Muscle layer of colon (tissue), 2 donors: ENCODE measurements at regions not wholly inside any gene's neighbourhood (a gene's known extent, or its start where the extent isn't known, plus 50 kb on each side); places are given as distances from the start of the nearest gene placed in this dataset.
"Not testable (repeated sequence)": the region's sequence is repeated elsewhere in the genome, so short reads cannot be mapped to it uniquely, and the experiment has no call there.

Experiments
- H3K27ac ChIP-seq: one replicate; pipeline ENCODE4 v1.7.0; 2013; ENCODE audit warnings: low read depth, mild to moderate bottlenecking, low read length, moderate library complexity
- H3K27me3 ChIP-seq, 2 donors: one replicate each; pipeline ENCODE4 v1.7.0; 2013; ENCODE audit warnings: low read length in 2 of 2, mild to moderate bottlenecking in 2 of 2; ENCODE audit not compliant: insufficient read depth in 2 of 2, control insufficient read depth in 1 of 2
- H3K36me3 ChIP-seq: one replicate; pipeline ENCODE4 v1.7.0; 2013; ENCODE audit warnings: mild to moderate bottlenecking, low read length; ENCODE audit not compliant: insufficient read depth
- H3K4me1 ChIP-seq: one replicate; pipeline ENCODE4 v1.7.0; 2013; ENCODE audit warnings: mild to moderate bottlenecking, low read length; ENCODE audit not compliant: insufficient read depth
- H3K4me3 ChIP-seq, 2 donors: one replicate each; pipeline ENCODE4 v1.7.0; 2013; ENCODE audit warnings: low read length in 2 of 2, low read depth in 1 of 2, mild to moderate bottlenecking in 1 of 2, moderate library complexity in 1 of 2
- H3K9ac ChIP-seq: one replicate; pipeline ENCODE4 v1.7.0; 2013; ENCODE audit warnings: low read length
- H3K9me3 ChIP-seq: one replicate; pipeline ENCODE4 v1.7.0; 2013; ENCODE audit warnings: mild to moderate bottlenecking, low read length
- donor health status: abdominal sarcoma.
- donor health status: Adenocarcinoma of cecum.

DNA sequence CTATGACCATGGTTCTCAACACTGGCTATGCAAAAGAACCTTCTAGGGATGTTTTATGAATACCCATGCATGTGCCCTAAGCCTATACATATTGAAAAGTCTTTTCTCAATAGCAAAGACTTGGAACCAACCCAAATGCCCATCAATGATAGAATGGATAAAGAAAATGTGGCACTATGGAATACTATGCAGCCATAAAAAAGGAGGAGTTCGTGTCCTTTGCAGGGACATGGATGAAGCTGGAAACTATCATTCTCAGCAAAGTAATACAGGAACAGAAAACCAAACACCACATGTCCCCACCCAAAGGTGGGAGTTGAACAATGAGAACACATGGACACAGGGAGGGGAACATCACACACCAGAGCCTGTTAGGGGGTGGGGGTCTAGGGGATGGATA, 101.1 kb upstream of the PRDX6 start:
- H3K9me3 ChIP-seq, H3K4me3 ChIP-seq, H3K9ac ChIP-seq, H3K4me1 ChIP-seq, H3K27me3 ChIP-seq, H3K27ac ChIP-seq, H3K36me3 ChIP-seq: not testable (repeated sequence)

DNA sequence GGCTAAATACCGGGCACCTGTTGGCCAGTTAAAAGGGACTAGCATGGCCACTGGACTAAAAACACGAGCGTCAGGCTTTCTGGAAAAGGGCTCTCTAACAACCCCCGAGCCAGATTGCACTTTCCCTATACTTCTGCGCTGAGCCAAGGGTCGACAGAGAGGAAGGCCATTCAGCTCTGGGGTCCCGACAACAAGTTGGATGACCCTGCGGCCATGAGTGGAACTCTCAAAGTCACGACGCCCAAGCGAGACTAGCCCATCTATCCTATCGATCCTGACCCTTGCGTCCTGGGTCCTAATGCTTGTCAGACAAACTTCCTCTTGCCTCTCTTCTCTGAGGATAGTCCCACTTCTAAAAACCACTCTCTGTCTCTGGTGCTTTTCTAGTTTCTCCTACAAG, 99.9 kb upstream of the PRDX6 start:
- H3K4me3 ChIP-seq, result no peak overlapping the region
- no peak overlapping the region for H3K27ac ChIP-seq
- no peaks in the 10 kb centered on the region for H3K36me3 ChIP-seq
- H3K9ac ChIP-seq, result no peak overlapping the region
- H3K27me3 ChIP-seq, result no peaks in the 10 kb centered on the region
- H3K9me3 ChIP-seq, result peaks cover 5% of the 10 kb centered on the region
- H3K4me1 ChIP-seq, result no peaks in the 10 kb centered on the region

DNA sequence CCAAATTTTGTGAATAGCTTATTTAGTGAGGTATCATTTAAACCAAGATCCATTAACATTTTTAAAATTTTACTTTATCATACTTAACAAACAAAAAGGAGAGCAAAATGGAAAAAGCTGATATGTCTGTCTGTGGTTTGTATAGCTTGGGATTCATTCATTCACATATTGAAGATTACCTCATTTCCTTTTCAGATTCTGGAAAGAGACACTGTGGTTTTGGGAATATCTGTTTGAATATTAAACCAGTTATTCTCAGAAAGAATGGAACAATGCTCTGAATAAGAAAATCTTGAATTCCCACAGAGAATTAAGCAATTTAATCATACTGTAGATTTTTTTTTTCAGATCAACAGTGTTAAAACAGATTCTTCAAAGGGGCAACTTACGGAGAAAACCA, 93.8 kb upstream of the PRDX6 start:
- no peaks in the 10 kb centered on the region for H3K27me3 ChIP-seq
- no peaks in the 10 kb centered on the region for H3K36me3 ChIP-seq
- H3K27ac ChIP-seq, result no peak overlapping the region
- H3K9ac ChIP-seq, result no peak overlapping the region
- H3K4me3 ChIP-seq, result no peak overlapping the region
- H3K4me1 ChIP-seq, result no peaks in the 10 kb centered on the region
- H3K9me3 ChIP-seq, result no peaks in the 10 kb centered on the region

DNA sequence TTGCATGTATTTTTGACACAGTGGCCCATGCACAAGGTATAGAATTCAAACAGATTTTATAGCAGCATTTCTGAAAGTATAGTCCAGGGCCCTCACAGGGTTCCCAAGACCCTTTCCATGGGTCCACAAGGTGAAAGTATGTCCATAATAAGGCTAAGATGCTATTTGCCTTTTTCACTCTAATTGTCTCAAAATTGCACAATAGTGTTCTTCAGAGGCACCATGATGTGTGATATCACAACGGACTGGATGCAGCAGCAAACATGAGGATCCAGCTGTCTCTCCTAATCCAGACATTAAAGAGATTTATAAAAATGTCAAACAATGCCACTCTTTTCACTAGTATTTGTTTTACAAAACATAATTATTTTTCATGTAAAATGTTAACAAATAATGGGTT, 88.8 kb upstream of the PRDX6 start:
- Histone ChIP-seq H3K9ac (no peak overlapping the region), H3K27me3 (no peaks in the 10 kb centered on the region), H3K36me3 (no peaks in the 10 kb centered on the region), H3K9me3 (no peaks in the 10 kb centered on the region), H3K27ac (no peak overlapping the region), H3K4me3 (no peak overlapping the region), H3K4me1 (no peaks in the 10 kb centered on the region)

DNA sequence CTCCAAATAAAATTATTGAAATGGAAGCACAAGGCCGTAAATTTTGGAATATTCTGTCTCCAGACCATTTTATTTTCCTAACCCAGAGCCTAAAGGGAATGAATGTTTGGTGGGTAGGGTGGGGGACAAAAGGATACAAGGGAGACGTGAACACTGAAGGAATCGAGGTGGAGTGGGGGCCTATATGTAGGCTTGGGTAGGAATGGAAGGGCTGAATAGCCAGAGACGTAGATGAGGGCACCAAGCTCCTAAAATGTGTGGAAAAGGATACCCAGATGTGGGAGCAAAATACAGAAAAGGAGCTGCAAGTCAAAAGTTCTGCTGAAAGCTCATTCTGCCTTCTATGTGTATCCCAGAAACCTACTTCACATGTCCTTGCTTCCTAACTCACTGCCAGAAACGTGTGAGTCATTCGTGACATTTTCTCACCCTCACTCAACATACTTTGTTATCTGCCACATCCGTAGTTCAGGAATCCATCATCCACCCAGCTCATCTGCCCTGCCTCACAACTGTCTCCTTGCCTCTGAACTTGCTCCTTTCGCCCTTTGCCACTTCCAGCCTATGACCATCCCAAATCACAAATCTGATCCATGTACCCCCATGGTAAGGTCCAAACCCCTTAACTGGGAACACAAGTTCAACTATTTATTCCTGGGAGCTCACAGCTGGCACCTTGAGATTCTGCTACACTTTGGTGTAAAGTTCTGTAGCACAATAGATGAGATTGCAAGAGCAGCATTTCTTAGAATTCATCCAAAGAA, 84.1 kb upstream of the PRDX6 start:
- no peak overlapping the region for H3K9ac ChIP-seq

DNA sequence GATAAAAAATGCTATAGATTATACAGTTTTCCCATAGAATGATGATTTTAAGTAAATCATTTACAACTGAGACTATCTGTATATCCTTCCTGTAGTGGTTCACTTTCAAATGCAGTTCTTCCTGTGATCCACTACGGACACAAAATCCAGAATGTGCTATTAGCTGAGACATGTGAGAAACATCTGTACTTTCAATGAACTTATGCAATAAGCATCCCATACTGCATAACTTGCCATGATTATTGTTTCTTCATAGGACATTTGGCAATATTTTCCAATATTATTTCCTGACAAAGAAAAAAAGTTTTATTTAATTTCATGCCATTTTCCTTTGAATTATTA, 83.5 kb upstream of the PRDX6 start:
- Histone ChIP-seq H3K27me3 (no peaks in the 10 kb centered on the region), H3K9ac (no peak overlapping the region), H3K36me3 (no peaks in the 10 kb centered on the region), H3K4me1 (no peaks in the 10 kb centered on the region), H3K4me3 (no peak overlapping the region), H3K27ac (no peak overlapping the region), H3K9me3 (no peaks in the 10 kb centered on the region)

More for the DNA sequence above, 84.1 kb upstream of the PRDX6 start:
- Histone ChIP-seq H3K36me3 (no peaks in the 10 kb centered on the region), H3K4me1 (no peaks in the 10 kb centered on the region), H3K27ac (no peak overlapping the region), H3K4me3 (no peak overlapping the region), H3K9me3 (no peaks in the 10 kb centered on the region), H3K27me3 (no peaks in the 10 kb centered on the region)

DNA sequence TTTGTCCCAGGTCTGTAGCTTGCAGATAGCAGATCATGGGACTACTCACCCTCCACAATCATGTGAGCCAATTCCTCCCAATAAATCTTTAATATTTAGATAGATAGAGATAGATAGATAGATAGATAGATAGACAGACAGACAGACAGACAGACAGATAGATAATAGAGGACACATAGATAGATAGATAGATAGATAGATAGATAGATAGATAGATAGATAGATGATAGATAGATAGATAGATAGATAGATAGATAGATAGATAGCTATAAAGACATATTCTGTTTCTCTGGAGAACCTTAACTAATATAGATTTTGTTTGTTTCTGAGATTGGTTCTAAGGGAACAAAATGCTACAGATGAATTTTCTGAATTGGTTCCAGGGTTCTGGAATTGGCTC, 82.3 kb upstream of the PRDX6 start:
- H3K4me1 ChIP-seq, H3K27me3 ChIP-seq, H3K4me3 ChIP-seq, H3K27ac ChIP-seq, H3K36me3 ChIP-seq, H3K9ac ChIP-seq, H3K9me3 ChIP-seq: not testable (repeated sequence)

DNA sequence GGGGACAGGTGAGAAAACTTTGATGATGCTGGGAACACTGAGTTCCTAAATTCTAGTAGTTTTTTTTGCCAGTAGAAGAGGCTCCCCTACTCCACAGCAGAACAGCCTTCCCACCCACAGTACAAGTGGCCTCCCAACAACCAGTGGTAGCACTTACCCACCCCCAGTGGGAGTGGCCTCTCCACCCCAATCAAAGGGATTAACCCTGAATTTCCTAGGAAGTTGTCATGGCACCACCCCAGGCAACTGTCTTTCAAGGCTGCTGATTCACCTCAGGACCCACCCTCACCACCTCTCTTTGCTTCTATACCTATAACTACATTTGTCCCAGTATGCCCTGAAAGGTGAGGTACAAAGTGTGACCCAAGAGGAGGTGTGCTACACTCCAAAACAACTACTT, 81.4 kb upstream of the PRDX6 start:
- H3K9ac ChIP-seq, result no peak overlapping the region
- no peaks in the 10 kb centered on the region for H3K4me1 ChIP-seq
- no peaks in the 10 kb centered on the region for H3K9me3 ChIP-seq
- H3K36me3 ChIP-seq, result no peaks in the 10 kb centered on the region
- H3K27me3 ChIP-seq, result no peaks in the 10 kb centered on the region
- H3K4me3 ChIP-seq, result no peak overlapping the region
- no peak overlapping the region for H3K27ac ChIP-seq

DNA sequence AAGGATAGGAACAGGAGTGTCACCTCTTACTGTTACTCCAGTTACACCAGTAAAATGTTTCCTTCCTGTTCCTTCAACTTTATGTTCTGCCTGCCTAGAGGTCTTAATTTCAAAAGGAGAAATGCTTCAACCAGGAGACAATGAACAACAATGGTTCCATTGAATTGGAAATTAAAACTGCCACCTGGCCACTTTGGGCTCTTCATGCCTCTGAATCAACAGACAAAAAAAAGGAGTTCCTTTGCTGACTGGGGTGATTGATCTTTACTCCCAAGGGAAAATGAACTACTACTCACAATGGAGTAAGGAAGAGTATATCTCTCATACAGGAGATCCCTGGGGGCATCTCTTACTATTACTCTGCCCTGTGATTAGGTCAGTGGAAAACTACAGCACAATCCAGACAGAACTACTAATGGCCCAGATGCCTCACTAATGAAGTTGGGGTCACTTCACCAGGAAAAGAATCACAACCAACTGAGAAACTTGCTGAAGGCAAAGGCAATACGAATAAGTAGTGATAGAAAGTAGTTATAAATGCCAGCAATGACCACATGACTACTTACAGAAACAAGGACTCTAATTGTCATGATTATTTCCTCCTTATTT, 76.6 kb upstream of the PRDX6 start:
- Histone ChIP-seq H3K4me3 (no peak overlapping the region), H3K9me3 (no peaks in the 10 kb centered on the region), H3K27me3 (no peaks in the 10 kb centered on the region), H3K27ac (no peak overlapping the region), H3K4me1 (peaks cover 21% of the 10 kb centered on the region), H3K36me3 (no peaks in the 10 kb centered on the region), H3K9ac (no peak overlapping the region)

DNA sequence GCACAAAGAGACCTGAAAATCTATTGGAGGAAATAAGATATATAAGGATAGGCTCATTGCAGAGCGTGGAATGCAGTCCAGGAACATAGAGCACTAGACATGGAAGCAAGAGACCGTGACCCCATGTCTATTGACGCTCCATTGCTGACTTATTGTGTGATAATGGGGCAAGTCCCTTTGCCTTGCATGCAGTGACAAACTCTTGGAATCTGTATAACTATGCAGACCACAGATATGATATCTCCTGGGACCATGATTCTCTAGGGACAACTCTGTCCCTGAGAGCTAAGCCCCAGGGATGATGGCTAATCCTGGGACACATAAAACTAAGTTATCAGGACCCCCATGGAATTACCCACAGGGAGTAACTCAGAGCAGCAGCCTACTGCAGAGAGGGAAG, 73.1 kb upstream of the PRDX6 start:
- Histone ChIP-seq H3K4me3 (no peak overlapping the region), H3K27me3 (no peaks in the 10 kb centered on the region), H3K36me3 (no peaks in the 10 kb centered on the region), H3K4me1 (peaks cover 25% of the 10 kb centered on the region), H3K27ac (no peak overlapping the region), H3K9ac (no peak overlapping the region), H3K9me3 (no peaks in the 10 kb centered on the region)

DNA sequence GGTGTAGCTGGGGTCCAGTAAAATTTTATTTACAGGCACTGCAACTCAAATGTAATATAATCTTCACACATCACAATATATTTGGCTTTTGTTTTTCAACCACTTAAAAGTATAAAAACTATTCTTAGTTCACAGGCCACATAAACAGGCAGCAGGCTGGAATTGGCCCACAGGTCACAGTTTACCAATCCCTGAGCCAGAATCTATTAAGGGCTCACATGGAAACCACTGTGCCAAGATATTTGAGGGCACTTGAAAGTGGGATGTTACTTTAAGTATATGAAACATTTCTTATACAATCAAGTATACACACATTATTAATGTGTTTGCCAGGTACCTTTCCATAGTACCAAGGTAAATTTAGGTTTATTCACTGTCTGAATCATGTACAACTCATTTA, 71.9 kb upstream of the PRDX6 start:
- Histone ChIP-seq H3K4me1 (peaks cover 25% of the 10 kb centered on the region), H3K4me3 (no peak overlapping the region), H3K27ac (no peak overlapping the region), H3K27me3 (no peaks in the 10 kb centered on the region), H3K9me3 (no peaks in the 10 kb centered on the region), H3K36me3 (no peaks in the 10 kb centered on the region), H3K9ac (no peak overlapping the region)

DNA sequence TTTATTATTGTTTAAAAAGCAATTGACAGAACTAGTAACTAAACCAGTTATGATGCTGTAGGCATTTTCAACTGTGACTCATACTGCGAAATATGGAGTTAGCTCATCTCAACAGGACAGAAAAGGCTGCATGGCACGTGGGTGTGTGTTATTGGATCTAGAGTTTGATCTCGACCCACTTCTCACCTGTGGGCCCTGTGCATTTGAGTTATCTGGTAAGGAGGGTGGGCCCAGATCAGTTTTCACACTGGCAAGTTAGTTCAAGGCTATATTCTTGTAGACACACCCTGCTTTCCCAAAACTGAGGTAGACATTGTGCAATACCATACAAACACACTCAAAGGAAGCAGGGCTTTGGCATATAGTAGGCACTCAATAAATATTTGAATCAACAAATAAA, 71.3 kb upstream of the PRDX6 start:
- H3K27ac ChIP-seq, result no peak overlapping the region

More for the DNA sequence above, 71.3 kb upstream of the PRDX6 start:
- Histone ChIP-seq H3K4me1 (peaks cover 25% of the 10 kb centered on the region), H3K9me3 (no peaks in the 10 kb centered on the region), H3K27me3 (no peaks in the 10 kb centered on the region), H3K36me3 (no peaks in the 10 kb centered on the region), H3K9ac (no peak overlapping the region), H3K4me3 (no peak overlapping the region)
